Hematopoietic multipotent progenitor cell treated with erythropoietin and hydrocortisone succinate and interleukin-3 and kit ligand, for 17 days (in vitro differentiated cells): ENCODE measurements at regions not wholly inside any gene's neighbourhood (a gene's known extent, or its start where the extent isn't known, plus 50 kb on each side); places are given as distances from the start of the nearest gene placed in this dataset.
"Not testable (repeated sequence)": the region's sequence is repeated elsewhere in the genome, so short reads cannot be mapped to it uniquely, and the experiment has no call there.

Source experiments
- DNase-seq: peaks from one replicate; pipeline ENCODE4 v3.0.0-alpha.2; 2015; ENCODE audit warnings: low spot score

- DNase-seq: no peak
Measured at GRCh38 chr2:240191001-240191400, 50.5 kb upstream of the OTOS start.

GRCh38 chr2:240192661-240193060, 52.2 kb upstream of the OTOS start:
- no peak for DNase-seq

- DNase-seq: not testable (repeated sequence)
Measured at GRCh38 chr2:240194341-240194762, 53.9 kb upstream of the OTOS start.

GRCh38 chr2:240195316-240195861, 54.9 kb upstream of the OTOS start:
- DNase-seq: no peak

GRCh38 chr2:240196716-240197461, 56.4 kb upstream of the OTOS start:
- no peak for DNase-seq

GRCh38 chr2:240197462-240198139, 57.1 kb upstream of the OTOS start:
- no peak for DNase-seq

- DNase-seq: no peak
Measured at GRCh38 chr2:240198226-240198625, 57.8 kb upstream of the OTOS start.

GRCh38 chr2:240199133-240199870, 58.8 kb upstream of the OTOS start:
- no peak for DNase-seq

- DNase-seq: no peak
Measured at GRCh38 chr2:240200230-240201051, 60.0 kb upstream of the OTOS start.

GRCh38 chr2:240201866-240202265, 61.4 kb upstream of the OTOS start:
- DNase-seq: no peak

- DNase-seq: no peak
Measured at GRCh38 chr2:240202586-240202985, 62.1 kb upstream of the OTOS start.

- DNase-seq: no peak
Measured at GRCh38 chr2:240203031-240203787, 62.8 kb upstream of the OTOS start.

GRCh38 chr2:240203788-240204270, 63.4 kb upstream of the OTOS start:
- DNase-seq: no peak

- DNase-seq: no peak
Measured at GRCh38 chr2:240204431-240205276, 64.2 kb upstream of the OTOS start.

- DNase-seq: no peak
Measured at GRCh38 chr2:240205348-240205747, 64.9 kb upstream of the OTOS start.

- no peak for DNase-seq
Measured at GRCh38 chr2:240205772-240206171, 65.3 kb upstream of the OTOS start.

- no peak for DNase-seq
Measured at GRCh38 chr2:240206630-240207029, 66.2 kb upstream of the OTOS start.

- no peak for DNase-seq
Measured at GRCh38 chr2:240207661-240208060, 67.2 kb upstream of the OTOS start.

GRCh38 chr2:240208096-240208495, 67.6 kb upstream of the OTOS start:
- no peak for DNase-seq

GRCh38 chr2:240208631-240209211, 68.3 kb upstream of the OTOS start:
- DNase-seq: no peak
